ENCODE measurements at regions not wholly inside any gene's neighbourhood (a gene's known extent, or its start where the extent isn't known, plus 50 kb on each side); places are given as distances from the start of the nearest gene placed in this dataset.
"Not testable (repeated sequence)": the region's sequence is repeated elsewhere in the genome, so short reads cannot be mapped to it uniquely, and the experiment has no call there.

- DNase-seq: no peak
Observed at GRCh38 chr15:95150466-95150865, 919.1 kb downstream of the MCTP2 start.

- DNase-seq: no peak
Observed at GRCh38 chr15:95152741-95153140, 921.4 kb downstream of the MCTP2 start.

- DNase-seq: not testable (repeated sequence)
Observed at GRCh38 chr15:95153201-95153600, 921.8 kb downstream of the MCTP2 start.

- no peak for DNase-seq
Observed at GRCh38 chr15:95160316-95160715, 929.0 kb downstream of the MCTP2 start.

- no peak for DNase-seq
Observed at GRCh38 chr15:95162069-95162468, 930.7 kb downstream of the MCTP2 start.

GRCh38 chr15:95162531-95162930, 931.2 kb downstream of the MCTP2 start:
- no peak for DNase-seq

GRCh38 chr15:95162967-95163531, 931.7 kb downstream of the MCTP2 start:
- no peak for DNase-seq

- DNase-seq: no peak
Observed at GRCh38 chr15:95168152-95168551, 936.8 kb downstream of the MCTP2 start.

GRCh38 chr15:95168951-95169431, 937.6 kb downstream of the MCTP2 start:
- DNase-seq: no peak

- no peak for DNase-seq
Observed at GRCh38 chr15:95169541-95170459, 938.4 kb downstream of the MCTP2 start.

- no peak for DNase-seq
Observed at GRCh38 chr15:95170561-95171380, 939.4 kb downstream of the MCTP2 start.

- DNase-seq: no peak
Observed at GRCh38 chr15:95171564-95171963, 940.2 kb downstream of the MCTP2 start.

- DNase-seq: no peak
Observed at GRCh38 chr15:95174301-95175259, 943.2 kb downstream of the MCTP2 start.

GRCh38 chr15:95175914-95176658, 944.7 kb downstream of the MCTP2 start:
- no peak for DNase-seq

GRCh38 chr15:95176794-95177577, 945.6 kb downstream of the MCTP2 start:
- no peak for DNase-seq

- DNase-seq: no peak
Observed at GRCh38 chr15:95180530-95180929, 949.2 kb downstream of the MCTP2 start.

GRCh38 chr15:95182091-95182490, 950.7 kb downstream of the MCTP2 start:
- DNase-seq: no peak

- DNase-seq: no peak
Observed at GRCh38 chr15:95192923-95193322, 961.6 kb downstream of the MCTP2 start.

GRCh38 chr15:95194746-95195145, 963.4 kb downstream of the MCTP2 start:
- no peak for DNase-seq

GRCh38 chr15:95196176-95196915, 965.0 kb downstream of the MCTP2 start:
- no peak for DNase-seq

All from NCI-H2029 (cell line).